H1 (cell line): ENCODE measurements at regions not wholly inside any gene's neighbourhood (a gene's known extent, or its start where the extent isn't known, plus 50 kb on each side); places are given as distances from the start of the nearest gene placed in this dataset.

ENCODE experiments used
- CTCF ChIA-PET: fragments of 300-600 bp; sonication (Branson Sonifier 250); formaldehyde crosslinking; loops from one replicate; lab custom pipeline; 2021; ENCODE audit not compliant: partially characterized antibody; lab: Charles Lee
- POLR2A ChIA-PET: fragments of 300-600 bp; sonication (Branson Sonifier 250); formaldehyde crosslinking; loops from one replicate; lab custom pipeline; 2021; ENCODE audit warnings: inconsistent platforms; ENCODE audit not compliant: partially characterized antibody; lab: Charles Lee
- DNase-seq, 2 experiments: peaks; one replicate each; pipeline versions ENCODE4 v3.0.0 to v3.0.0-alpha.2; 2010 to 2022; ENCODE audit warnings: low spot score in 2 of 2, low read depth in 1 of 2, mixed read lengths in 1 of 2
- FAIRE-seq: peaks from 2 replicates; lab custom pipeline; 2011; peaks lifted over from hg19 to GRCh38; lab: Jason Lieb, UNC
- H2AFZ ChIP-seq: 2 replicates; pipeline ENCODE4 v1.8.1; 2012; ENCODE audit warnings: low read length, inconsistent platforms
- H2AK5ac ChIP-seq: 2 replicates; pipeline ENCODE4 v1.6.1; 2013; ENCODE audit warnings: low read depth, low read length
- H2BK120ac ChIP-seq: replicated peaks from 2 replicates; pipeline ENCODE3; 2013; ENCODE audit warnings: low read depth, low read length, inconsistent platforms
- H2BK12ac ChIP-seq: 2 replicates; pipeline ENCODE4 v1.6.1; 2013; ENCODE audit warnings: low read depth, low read length
- H2BK15ac ChIP-seq: 2 replicates; pipeline ENCODE4 v1.6.1; 2013; ENCODE audit warnings: low read length
- H2BK20ac ChIP-seq: 2 replicates; pipeline ENCODE4 v1.6.1; 2013; ENCODE audit warnings: low read length
- H2BK5ac ChIP-seq: 2 replicates; pipeline ENCODE4 v1.6.1; 2013; ENCODE audit warnings: low read depth, low read length
- H3K14ac ChIP-seq: 2 replicates; pipeline ENCODE4 v1.6.1; 2013; ENCODE audit warnings: inconsistent platforms; ENCODE audit not compliant: insufficient read length
- H3K18ac ChIP-seq: 2 replicates; pipeline ENCODE4 v1.6.1; 2013; ENCODE audit warnings: low read length; ENCODE audit errors: extremely low read depth
- H3K23ac ChIP-seq: 2 replicates; pipeline ENCODE4 v1.6.1; 2013; ENCODE audit warnings: inconsistent platforms; ENCODE audit not compliant: insufficient read length
- H3K23me2 ChIP-seq: 2 replicates; pipeline ENCODE4 v1.6.1; 2013; ENCODE audit warnings: low read depth, low read length
- H3K27ac ChIP-seq: 2 replicates; pipeline ENCODE4 v1.6.1; 2011; ENCODE audit warnings: low read depth, low read length, inconsistent platforms
- H3K27me3 ChIP-seq, 4 experiments: replicated peaks in 1 of 4; 1 replicate in 1 of 4; 2 replicates in 3 of 4; pipeline versions ENCODE4 v1.6.1 to v1.8.1; 2011 to 2013; ENCODE audit warnings: low read length in 3 of 4, mild to moderate bottlenecking in 3 of 4, inconsistent platforms in 2 of 4, mixed read lengths in 2 of 4, moderate library complexity in 1 of 4; ENCODE audit not compliant: control insufficient read depth in 3 of 4, insufficient read depth in 3 of 4; ENCODE audit errors: extremely low read depth in 1 of 4
- H3K36me3 ChIP-seq, 4 experiments: 2 replicates each; pipeline versions ENCODE4 v1.6.1 to v1.8.1; 2011 to 2013; ENCODE audit warnings: mild to moderate bottlenecking in 4 of 4, low read length in 3 of 4, moderate library complexity in 2 of 4, control low read depth in 1 of 4, inconsistent platforms in 1 of 4; ENCODE audit not compliant: insufficient read depth in 4 of 4, control insufficient read depth in 2 of 4
- H3K4ac ChIP-seq: replicated peaks from 2 replicates; pipeline ENCODE3; 2013; ENCODE audit warnings: low read length, low read depth, mixed read lengths, inconsistent platforms; ENCODE audit not compliant: insufficient read length
- H3K4me1 ChIP-seq, 4 experiments: replicated peaks in 1 of 4; 1 replicate in 1 of 4; 2 replicates in 3 of 4; pipeline versions ENCODE4 v1.6.1 to v1.8.1; 2011 to 2013; ENCODE audit warnings: low read length in 3 of 4, inconsistent platforms in 2 of 4, mixed read lengths in 1 of 4; ENCODE audit not compliant: insufficient read depth in 4 of 4, control insufficient read depth in 3 of 4
- H3K4me2 ChIP-seq, 2 experiments: 2 replicates each; pipeline versions ENCODE4 v1.6.1 to v1.8.1; 2011 to 2013; ENCODE audit warnings: low read depth in 2 of 2, low read length in 2 of 2, control low read depth in 1 of 2, inconsistent platforms in 1 of 2, mild to moderate bottlenecking in 1 of 2; ENCODE audit not compliant: insufficient read depth in 1 of 2
- H3K4me3 ChIP-seq, 4 experiments: fragments of 200-600, 300-600 bp in 1 of 4; sonication (generic), shearing (Covaris generic), sonication (Bioruptor Twin) in 1 of 4; 2 replicates each; pipeline versions ENCODE4 v1.5.1 to v1.8.1; 2011 to 2016; ENCODE audit warnings: low read length in 4 of 4, low read depth in 3 of 4, control low read depth in 2 of 4, inconsistent platforms in 2 of 4, mild to moderate bottlenecking in 2 of 4, mixed read lengths in 1 of 4, moderate library complexity in 1 of 4; ENCODE audit not compliant: insufficient read depth in 2 of 4; ENCODE audit errors: extremely low read depth in 1 of 4
- H3K56ac ChIP-seq: replicated peaks from 2 replicates; pipeline ENCODE3; 2013; ENCODE audit warnings: low read depth, mild to moderate bottlenecking, mixed read lengths, low read length, inconsistent platforms; ENCODE audit not compliant: insufficient read length
- H3K79me1 ChIP-seq: 2 replicates; pipeline ENCODE4 v1.6.1; 2013; ENCODE audit warnings: low read depth, low read length, control low read depth
- H3K79me2 ChIP-seq, 2 experiments: 2 replicates each; pipeline versions ENCODE4 v1.6.1 to v1.8.1; 2012 to 2013; ENCODE audit warnings: low read length in 2 of 2, mild to moderate bottlenecking in 2 of 2, inconsistent platforms in 1 of 2; ENCODE audit not compliant: insufficient read depth in 2 of 2, control insufficient read depth in 1 of 2
- H3K9ac ChIP-seq, 4 experiments: replicated peaks in 1 of 4; 1 replicate in 1 of 4; 2 replicates in 3 of 4; pipeline versions ENCODE4 v1.6.1 to v1.8.1; 2011 to 2013; ENCODE audit warnings: low read depth in 3 of 4, low read length in 3 of 4, control low read depth in 2 of 4, mild to moderate bottlenecking in 2 of 4, moderate library complexity in 2 of 4, inconsistent platforms in 1 of 4; ENCODE audit errors: extremely low read depth in 1 of 4
- H3K9me3 ChIP-seq, 2 experiments: 2 replicates each; pipeline versions ENCODE4 v1.6.1 to v1.8.1; 2012 to 2013; ENCODE audit warnings: mild to moderate bottlenecking in 2 of 2, moderate library complexity in 2 of 2, control low read depth in 1 of 2, inconsistent platforms in 1 of 2, low read depth in 1 of 2, low read length in 1 of 2, mixed read lengths in 1 of 2; ENCODE audit not compliant: insufficient read depth in 2 of 2
- H4K20me1 ChIP-seq, 2 experiments: replicated peaks in 1 of 2; 2 replicates each; pipeline versions ENCODE3 to v1.8.1; 2011 to 2013; ENCODE audit warnings: inconsistent platforms in 2 of 2, low read length in 2 of 2, mild to moderate bottlenecking in 1 of 2; ENCODE audit not compliant: insufficient read depth in 2 of 2, control insufficient read depth in 1 of 2
- H4K5ac ChIP-seq: 2 replicates; pipeline ENCODE4 v1.6.1; 2013; ENCODE audit warnings: low read length, low read depth, mixed read lengths, inconsistent platforms; ENCODE audit not compliant: insufficient read length
- H4K8ac ChIP-seq: 2 replicates; pipeline ENCODE4 v1.8.0; 2013; ENCODE audit warnings: mild to moderate bottlenecking, moderate library complexity, low read length, inconsistent platforms; ENCODE audit not compliant: insufficient read depth; ENCODE audit errors: extremely low read depth
- H4K91ac ChIP-seq: replicated peaks from 2 replicates; pipeline ENCODE3; 2013; ENCODE audit warnings: low read length, mixed read lengths, inconsistent platforms; ENCODE audit not compliant: insufficient read length
- BCL11A ChIP-seq, 2 experiments: IDR thresholded peaks; one replicate each; pipeline ENCODE4 v1.6.1; 2011; ENCODE audit warnings: low read depth in 2 of 2, low read length in 2 of 2, mild to moderate bottlenecking in 2 of 2
- CHD1 ChIP-seq: IDR thresholded peaks from 2 replicates; pipeline ENCODE4 v1.6.1; 2012; ENCODE audit warnings: low read depth, low read length, improper control_type of control experiment
- NANOG ChIP-seq: IDR thresholded peaks from 2 replicates; pipeline ENCODE4 v1.6.1; 2011; ENCODE audit warnings: low read length, low read depth, mild to moderate bottlenecking, inconsistent platforms; ENCODE audit not compliant: insufficient read depth, poor library complexity, severe bottlenecking
- SP1 ChIP-seq: IDR thresholded peaks from 2 replicates; pipeline ENCODE4 v1.6.1; 2011; ENCODE audit warnings: low read depth, low read length
- WGBS, 2 experiments: shearing (Covaris generic) in 1 of 2; methylation state at CpG; one replicate each; pipeline versions ENCODE4 v1.1.6 to v1.1.7; 2013 to 2015; ENCODE audit warnings: low lambda C conversion rate in 2 of 2, mixed read lengths in 2 of 2, inconsistent platforms in 1 of 2, low coverage in 1 of 2, missing lambda C conversion rate in 1 of 2; ENCODE audit not compliant: insufficient replicate concordance in 2 of 2, insufficient coverage in 1 of 2, insufficient read length in 1 of 2; ENCODE audit errors: extremely low coverage in 1 of 2, missing lambda C conversion rate in 1 of 2; 5-methylcytosine and 5-hydroxymethylcytosine counted together

- Histone ChIP-seq H2BK5ac (no peak overlapping the region), H3K4me3 (no peak overlapping the region), H2BK12ac (no peak overlapping the region), H2BK20ac (no peak overlapping the region), H4K20me1 (peaks cover 5 to 7% of the 10 kb centered on the region in 2 experiments), H3K4me1 (peaks cover 0 to 12% (median under 1%) of the 10 kb centered on the region in 4 experiments; a peak in 4 of 7 replicates), H3K4me2 (no peak overlapping the region), H2BK15ac (no peak overlapping the region), H2AK5ac (no peak overlapping the region), H3K27ac (no peak overlapping the region), H4K8ac (no peak overlapping the region), H3K14ac (no peak overlapping the region), H2BK120ac (no peak overlapping the region), H3K4ac (no peak overlapping the region), H3K18ac (no peak overlapping the region), H3K27me3 (no peaks in the 10 kb centered on the region; a peak in 1 of 7 replicates), H3K79me1 (no peaks in the 10 kb centered on the region; the same call in 1 of the 2 replicates), H3K79me2 (no peaks in the 10 kb centered on the region), H3K9me3 (no peaks in the 10 kb centered on the region), H3K23ac (no peak overlapping the region), H3K9ac (no peak overlapping the region), H3K23me2 (no peaks in the 10 kb centered on the region), H3K56ac (no peak overlapping the region), H3K36me3 (no peaks in the 10 kb centered on the region), H4K91ac (no peak overlapping the region), H4K5ac (no peak overlapping the region), H2AFZ (no peak overlapping the region)
- FAIRE-seq (no peak), DNase-seq (no peak)
- TF ChIP-seq CHD1 (no peak), BCL11A (IDR thresholded peaks at IDR 0.05; ENCODE audit: low read depth in 2 of 2, low read length in 2 of 2) (no peak), SP1 (no peak), NANOG (no peak)
- POLR2A ChIA-PET: no interaction called here
- 93% methylated on average over 13 of the region's 13 CpGs; no CpG with 5 or more reads in 1 of the 2 experiments for WGBS, 2 experiments
- CTCF ChIA-PET: interaction anchor here (0.8 to 15.8 kb wide), 6 partner anchors 9 to 322 kb away, joined by 3 to 165 read pairs (median 3); no protein-coding TSS in a partner anchor
These were observed 181.2 kb upstream of the CIBAR2 start for GRCh38 chr16:85293458-85293857.
